AG09319 (cell line): ENCODE measurements at regions not wholly inside any gene's neighbourhood (a gene's known extent, or its start where the extent isn't known, plus 50 kb on each side); places are given as distances from the start of the nearest gene placed in this dataset.

ENCODE experiments used
- DNase-seq: peaks from one replicate; pipeline ENCODE4 v3.0.0-alpha.2; 2010; ENCODE audit warnings: low read depth; ENCODE audit errors: extremely low read depth
- TF ChIP-seq, protein P1 (sequence below): IDR thresholded peaks from 2 replicates; pipeline ENCODE4 v1.5.1; 2011; ENCODE audit warnings: low read depth, mild to moderate bottlenecking, inconsistent platforms, low read length, moderate library complexity

DNA sequence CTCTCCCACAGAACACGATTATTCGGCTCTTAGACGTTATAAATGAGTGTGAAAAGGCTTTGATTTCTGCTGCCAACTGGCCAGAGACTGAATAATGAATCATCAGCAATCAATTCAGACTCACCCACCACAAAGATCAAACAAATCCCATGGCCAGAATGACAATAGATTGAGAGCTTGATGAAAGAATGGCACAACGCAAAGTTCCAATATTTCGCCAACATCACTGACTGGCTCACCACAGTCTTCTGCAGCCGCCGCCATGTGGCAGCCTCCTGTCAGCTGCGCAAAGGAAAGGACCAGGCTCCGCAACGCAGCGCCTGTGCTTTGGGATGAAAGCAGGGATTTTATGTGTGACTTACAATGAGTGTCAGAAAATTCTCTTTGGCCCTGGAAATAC, 104.4 kb upstream of the SOX11 start:
- TF ChIP-seq, protein P1, sequence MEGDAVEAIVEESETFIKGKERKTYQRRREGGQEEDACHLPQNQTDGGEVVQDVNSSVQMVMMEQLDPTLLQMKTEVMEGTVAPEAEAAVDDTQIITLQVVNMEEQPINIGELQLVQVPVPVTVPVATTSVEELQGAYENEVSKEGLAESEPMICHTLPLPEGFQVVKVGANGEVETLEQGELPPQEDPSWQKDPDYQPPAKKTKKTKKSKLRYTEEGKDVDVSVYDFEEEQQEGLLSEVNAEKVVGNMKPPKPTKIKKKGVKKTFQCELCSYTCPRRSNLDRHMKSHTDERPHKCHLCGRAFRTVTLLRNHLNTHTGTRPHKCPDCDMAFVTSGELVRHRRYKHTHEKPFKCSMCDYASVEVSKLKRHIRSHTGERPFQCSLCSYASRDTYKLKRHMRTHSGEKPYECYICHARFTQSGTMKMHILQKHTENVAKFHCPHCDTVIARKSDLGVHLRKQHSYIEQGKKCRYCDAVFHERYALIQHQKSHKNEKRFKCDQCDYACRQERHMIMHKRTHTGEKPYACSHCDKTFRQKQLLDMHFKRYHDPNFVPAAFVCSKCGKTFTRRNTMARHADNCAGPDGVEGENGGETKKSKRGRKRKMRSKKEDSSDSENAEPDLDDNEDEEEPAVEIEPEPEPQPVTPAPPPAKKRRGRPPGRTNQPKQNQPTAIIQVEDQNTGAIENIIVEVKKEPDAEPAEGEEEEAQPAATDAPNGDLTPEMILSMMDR = no peak
- DNase-seq = no peak

DNA sequence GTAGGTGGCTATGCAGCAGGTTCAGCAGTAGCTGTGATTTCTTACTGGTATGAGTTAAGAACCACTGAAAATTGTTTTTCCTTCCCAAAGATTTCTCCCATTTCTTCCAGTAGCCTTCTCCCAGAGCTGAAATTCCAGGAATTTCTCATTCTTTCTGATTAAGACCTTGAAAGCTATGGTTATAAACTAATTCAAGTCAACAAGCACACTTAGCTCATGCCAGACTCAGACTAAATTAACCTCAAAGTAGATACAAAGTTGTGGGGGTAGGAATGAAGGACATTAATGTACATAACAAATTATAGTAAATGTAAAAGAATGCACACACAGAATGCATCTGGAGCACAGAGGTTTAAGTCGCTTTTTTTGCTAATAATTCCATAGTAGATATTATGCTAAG, 103.6 kb upstream of the SOX11 start:
- TF ChIP-seq, protein P1 = no peak
- DNase-seq = no peak

DNA sequence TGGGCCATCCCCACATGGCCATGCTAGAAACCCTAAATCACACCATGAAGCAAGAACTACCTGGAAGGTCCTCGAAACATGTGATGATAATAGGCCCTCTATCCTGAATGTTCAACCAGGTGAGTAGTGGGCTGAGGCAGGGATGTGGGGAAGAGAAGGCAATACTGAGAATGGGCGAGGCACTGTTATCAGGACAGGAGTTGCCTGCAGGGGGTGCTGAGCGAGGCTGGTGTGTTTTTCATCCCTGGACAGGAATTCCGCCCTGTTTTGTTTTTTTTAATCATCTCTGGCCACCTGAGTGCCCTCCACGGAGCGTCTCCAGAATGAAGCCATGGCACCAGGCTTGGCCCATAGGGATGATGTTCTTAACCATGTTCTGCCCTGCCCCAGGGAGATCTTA, 103.0 kb upstream of the SOX11 start:
- TF ChIP-seq, protein P1 = no peak

DNA sequence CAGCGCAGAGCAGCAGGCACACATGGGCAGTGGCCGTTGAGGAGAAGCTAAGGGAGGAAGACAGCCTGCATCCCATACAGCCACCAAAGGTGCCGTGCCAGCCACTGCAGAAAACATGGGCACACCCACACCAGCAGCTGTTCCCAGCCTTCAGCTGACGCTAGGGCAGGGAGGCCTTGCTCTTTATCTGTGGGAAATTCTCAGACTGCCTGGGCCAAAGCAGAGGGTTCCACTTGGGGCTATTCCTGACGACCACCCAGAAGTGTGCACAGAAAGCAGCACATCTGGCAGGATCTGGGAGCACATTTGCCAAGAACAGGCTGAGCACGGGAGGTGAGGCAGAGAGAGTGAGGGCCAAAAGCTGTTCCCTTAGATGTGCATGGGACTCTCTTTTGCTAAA, 101.3 kb upstream of the SOX11 start:
- no peak for DNase-seq
- TF ChIP-seq, protein P1 = no peak

More for the DNA sequence above, 103.0 kb upstream of the SOX11 start:
- no peak for DNase-seq

DNA sequence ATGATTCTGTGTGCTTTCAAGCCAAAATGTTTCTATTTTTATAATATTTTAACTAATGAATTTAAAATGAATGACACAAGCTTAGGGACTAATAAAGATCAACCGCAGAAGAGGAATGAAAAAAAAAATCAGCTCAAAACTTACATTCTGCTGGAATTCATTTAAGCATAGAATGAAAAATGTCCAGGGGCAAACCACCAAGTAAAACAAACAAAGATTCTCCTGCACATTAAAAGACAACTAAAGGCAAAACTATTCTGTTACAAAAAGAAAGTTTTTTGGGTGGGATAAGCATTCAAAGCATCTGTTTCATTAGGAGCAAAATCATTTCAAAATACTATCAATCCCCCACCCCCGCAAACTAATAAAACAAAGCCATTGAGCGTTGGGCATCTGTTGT, 99.3 kb upstream of the SOX11 start:
- TF ChIP-seq, protein P1 = no peak
- no peak for DNase-seq

DNA sequence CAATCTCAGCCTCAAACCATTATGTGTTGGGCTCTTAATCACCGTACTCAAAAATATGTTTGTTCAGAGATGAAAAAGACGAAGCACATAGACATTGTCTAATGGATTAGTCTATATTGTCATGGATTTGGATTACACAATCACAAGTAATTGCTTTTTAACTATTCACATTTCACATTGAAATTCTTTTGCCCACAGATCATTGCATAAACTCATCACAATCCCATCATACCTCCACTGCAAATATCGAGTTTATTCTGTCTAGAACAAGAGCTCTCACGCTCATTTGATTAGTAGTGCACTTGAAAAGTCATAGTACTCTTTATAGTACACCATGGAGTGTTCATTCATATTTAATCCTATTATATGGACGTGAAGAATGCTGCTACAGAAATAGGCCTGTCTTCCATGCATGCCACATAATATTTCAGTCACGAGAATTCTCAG, 97.9 kb upstream of the SOX11 start:
- TF ChIP-seq, protein P1 = no peak

DNA sequence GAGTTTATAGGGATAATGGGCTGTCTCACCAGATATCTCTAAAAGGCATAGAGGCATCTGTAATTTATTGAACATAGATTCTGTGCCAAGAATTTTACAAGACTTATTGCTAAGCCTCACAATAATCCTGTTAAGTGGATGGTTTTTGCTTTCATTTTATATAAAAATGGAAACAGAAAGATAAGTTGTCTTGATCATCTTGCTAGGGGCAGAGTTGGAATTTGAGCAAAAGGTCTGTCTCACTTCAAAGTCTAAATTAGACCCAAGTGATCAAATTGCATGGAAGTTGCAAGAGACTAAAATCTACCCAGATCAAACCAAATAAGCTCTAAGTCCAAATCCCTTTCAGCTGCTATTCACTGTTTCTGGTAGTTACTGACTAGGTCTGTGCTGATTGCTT, 95.3 kb upstream of the SOX11 start:
- DNase-seq = no peak
- TF ChIP-seq, protein P1 = no peak

More for the DNA sequence above, 97.9 kb upstream of the SOX11 start:
- no peak for DNase-seq
